ENCODE measurements at regions not wholly inside any gene's neighbourhood (a gene's known extent, or its start where the extent isn't known, plus 50 kb on each side); places are given as distances from the start of the nearest gene placed in this dataset.

DNA sequence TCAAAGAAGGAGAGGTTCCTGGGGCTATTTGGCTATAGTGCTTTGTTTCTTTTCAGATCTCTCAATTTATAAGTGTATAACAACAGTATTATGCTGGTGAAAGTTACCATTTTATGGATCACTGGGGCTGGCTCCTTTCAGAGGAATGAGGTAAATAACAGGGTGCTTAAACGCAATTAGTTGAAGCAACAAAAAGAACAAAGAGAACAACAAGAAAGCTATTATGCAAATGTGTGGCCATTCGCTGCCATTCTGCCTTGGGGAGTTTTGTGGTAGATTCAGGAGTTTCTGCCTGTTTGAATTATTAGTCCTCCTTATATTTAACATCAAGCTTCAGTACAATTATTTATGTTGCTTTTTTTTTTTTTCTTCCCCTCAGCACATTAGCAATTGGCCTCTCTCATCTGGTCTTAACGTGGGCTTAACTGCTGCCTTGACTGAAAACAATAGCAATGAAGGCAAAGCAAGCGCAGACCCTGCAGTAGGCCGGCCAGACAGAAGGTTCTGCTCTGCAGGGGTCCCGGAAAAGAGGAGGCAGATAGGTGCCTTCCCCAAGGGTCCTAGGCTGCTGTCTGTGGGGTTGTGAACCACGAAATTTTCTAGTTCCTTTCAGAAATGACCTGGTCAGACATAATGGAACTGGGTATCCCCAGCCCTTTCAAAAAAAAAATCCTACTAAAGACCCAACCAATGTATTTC is 339.9 kb upstream of the PODXL start:
- TF ChIP-seq POLR2A (IDR thresholded peaks at IDR 0.05; ENCODE audit: low read depth, low read length) = no peak
- TF ChIP-seq, protein P1, sequence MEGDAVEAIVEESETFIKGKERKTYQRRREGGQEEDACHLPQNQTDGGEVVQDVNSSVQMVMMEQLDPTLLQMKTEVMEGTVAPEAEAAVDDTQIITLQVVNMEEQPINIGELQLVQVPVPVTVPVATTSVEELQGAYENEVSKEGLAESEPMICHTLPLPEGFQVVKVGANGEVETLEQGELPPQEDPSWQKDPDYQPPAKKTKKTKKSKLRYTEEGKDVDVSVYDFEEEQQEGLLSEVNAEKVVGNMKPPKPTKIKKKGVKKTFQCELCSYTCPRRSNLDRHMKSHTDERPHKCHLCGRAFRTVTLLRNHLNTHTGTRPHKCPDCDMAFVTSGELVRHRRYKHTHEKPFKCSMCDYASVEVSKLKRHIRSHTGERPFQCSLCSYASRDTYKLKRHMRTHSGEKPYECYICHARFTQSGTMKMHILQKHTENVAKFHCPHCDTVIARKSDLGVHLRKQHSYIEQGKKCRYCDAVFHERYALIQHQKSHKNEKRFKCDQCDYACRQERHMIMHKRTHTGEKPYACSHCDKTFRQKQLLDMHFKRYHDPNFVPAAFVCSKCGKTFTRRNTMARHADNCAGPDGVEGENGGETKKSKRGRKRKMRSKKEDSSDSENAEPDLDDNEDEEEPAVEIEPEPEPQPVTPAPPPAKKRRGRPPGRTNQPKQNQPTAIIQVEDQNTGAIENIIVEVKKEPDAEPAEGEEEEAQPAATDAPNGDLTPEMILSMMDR (IDR thresholded peaks at IDR 0.05; ENCODE audit: extremely low read depth in 1 of 2, insufficient read depth in 1 of 2, low read depth in 1 of 2, low read length in 2 of 2) = no peak
- no peak for TF ChIP-seq POLR2AphosphoS5 (IDR thresholded peaks at IDR 0.05; ENCODE audit: insufficient read depth, low read depth, low read length)
- TF ChIP-seq, protein P2, sequence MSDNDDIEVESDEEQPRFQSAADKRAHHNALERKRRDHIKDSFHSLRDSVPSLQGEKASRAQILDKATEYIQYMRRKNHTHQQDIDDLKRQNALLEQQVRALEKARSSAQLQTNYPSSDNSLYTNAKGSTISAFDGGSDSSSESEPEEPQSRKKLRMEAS (IDR thresholded peaks at IDR 0.05; ENCODE audit: insufficient read depth, insufficient read length) = no peak
